NCI-H748 (cell line): ENCODE measurements at regions not wholly inside any gene's neighbourhood (a gene's known extent, or its start where the extent isn't known, plus 50 kb on each side); places are given as distances from the start of the nearest gene placed in this dataset.
"Not testable (repeated sequence)": the region's sequence is repeated elsewhere in the genome, so short reads cannot be mapped to it uniquely, and the experiment has no call there.

Source experiments
- DNase-seq: peaks from one replicate; lab custom pipeline; 2025; ENCODE audit not compliant: unreplicated experiment; lab: John Stamatoyannopoulos, UW

DNA sequence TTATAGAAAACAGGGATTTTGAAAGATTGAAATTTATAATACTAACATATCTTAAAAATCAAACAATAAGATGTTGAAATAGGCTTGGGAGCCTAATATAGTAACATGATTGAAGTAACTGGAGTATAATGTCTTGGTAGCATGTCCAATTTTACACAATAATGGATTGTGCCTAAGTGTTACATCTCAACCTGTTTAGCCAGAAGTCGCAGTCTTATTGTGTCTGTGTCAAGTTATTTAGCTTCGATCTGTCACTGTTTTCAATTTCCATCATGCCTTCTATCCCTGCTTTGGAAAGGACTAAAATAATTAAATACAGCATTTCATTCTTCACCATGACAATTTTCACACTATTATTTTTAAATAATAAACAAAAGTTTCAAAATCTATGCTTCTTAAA, 1352.2 kb downstream of the SI start:
- no peak for DNase-seq

DNA sequence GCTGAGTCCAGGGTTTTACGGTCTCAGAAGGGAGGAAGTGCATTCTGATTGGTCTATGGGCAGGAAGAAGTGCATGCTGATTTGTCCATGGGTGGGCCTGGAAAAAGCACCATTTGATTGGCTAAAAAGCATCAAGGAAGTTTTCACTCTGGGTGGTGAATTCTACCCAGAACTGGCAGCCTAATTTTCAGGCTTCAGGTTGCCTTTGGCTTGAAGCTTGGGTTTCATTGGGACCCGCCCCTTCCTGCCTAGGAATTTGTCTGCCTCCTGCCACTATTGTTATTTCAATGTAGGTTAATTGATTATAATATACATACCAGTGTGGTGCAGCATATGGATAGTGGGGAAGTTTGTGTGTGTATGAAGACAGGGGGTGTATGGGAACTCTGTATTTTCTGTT, 1355.9 kb downstream of the SI start:
- DNase-seq = no peak

DNA sequence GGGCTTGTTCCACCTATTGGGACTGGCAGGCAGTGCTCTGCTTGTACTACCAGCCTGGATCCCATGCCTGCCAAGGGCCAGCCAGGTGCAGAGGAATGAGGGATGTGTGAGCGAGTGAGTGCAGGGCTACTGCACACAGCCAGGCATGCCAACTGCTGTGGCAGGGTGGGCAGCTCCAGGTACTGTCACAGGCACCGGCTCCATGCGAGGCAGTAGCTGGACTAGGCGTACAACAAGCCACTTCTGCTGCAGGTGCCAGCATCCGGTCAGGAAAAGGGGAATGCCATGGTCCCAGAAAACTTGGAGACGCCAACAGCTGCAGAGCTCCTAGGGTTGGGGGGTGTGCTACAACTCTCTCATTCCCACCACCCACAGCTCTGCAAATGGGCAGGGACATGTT, 1356.7 kb downstream of the SI start:
- no peak for DNase-seq

DNA sequence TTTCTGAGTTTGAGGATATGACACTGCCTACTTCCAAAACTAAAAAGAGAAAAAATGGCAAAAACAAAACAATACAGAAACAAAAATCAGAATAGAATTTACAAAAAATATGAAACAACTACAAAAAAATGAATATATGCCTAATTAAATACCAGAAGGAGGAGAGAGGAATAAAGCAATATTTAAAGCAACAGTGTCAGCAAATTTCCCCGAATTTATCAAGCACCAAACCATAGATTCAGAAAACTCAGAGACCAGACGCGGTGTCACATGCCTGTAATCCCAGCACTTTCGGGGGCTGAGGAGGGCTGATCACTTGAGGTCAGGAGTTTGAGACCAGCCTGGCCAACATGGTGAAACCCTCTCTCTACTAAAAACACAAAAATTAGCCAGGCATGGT, 1360.9 kb downstream of the SI start:
- no peak for DNase-seq

DNA sequence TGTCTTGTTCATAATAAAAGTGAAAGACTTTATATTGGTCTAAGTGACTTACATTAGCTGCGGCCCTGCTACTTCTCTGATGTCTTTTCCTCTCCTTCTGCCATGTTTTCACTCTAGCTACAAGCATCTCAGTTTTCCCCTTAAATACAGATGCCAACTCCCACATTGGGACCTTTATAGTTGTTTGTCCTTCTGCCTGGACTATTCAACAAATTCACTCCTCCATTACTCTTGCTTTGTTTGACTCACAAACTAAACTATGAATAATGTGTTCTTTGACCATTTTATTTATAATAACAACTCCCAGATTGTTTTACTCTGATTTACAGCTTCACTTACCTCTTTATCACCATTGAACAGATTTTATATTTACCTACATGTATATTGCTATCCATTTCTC, 1369.9 kb downstream of the SI start:
- DNase-seq = no peak

DNA sequence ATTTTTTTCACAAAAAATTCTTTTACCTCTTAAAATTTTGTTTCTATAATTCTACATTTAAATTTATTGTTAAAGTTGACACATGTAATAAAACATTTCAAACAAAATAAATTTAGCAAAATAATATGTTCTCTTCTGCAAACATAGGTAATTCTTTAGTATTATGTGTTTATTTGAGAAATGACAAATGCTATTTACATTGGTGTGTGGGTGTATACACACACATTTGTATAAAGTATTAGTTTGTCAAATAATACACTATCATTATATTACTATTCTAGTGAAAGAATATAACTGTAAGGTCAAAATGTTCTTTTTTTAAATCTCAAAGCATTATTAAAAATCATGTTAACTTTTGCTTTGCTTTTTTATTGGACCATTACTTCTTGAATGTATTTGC, 1370.6 kb downstream of the SI start:
- DNase-seq = no peak

DNA sequence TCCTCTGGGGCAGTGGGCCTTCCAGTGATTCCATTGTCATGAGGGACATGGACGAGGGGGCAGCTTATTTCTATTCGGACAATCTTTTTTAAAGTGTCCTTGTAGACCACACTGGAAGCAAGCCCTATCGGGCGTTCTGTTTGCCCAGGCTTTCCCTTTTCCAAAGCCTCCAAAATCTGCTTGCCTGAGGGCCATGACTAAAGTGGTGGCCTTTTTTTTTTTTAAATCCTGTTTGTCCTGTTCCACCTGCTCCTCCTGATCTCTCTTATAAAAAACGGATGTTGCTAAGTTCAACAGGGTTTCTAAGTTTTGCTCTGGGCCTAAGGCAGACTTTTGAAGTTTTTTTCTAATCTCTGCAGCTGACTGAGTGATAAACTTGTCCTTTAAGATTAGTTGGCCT, 1380.1 kb downstream of the SI start:
- not testable (repeated sequence) for DNase-seq

DNA sequence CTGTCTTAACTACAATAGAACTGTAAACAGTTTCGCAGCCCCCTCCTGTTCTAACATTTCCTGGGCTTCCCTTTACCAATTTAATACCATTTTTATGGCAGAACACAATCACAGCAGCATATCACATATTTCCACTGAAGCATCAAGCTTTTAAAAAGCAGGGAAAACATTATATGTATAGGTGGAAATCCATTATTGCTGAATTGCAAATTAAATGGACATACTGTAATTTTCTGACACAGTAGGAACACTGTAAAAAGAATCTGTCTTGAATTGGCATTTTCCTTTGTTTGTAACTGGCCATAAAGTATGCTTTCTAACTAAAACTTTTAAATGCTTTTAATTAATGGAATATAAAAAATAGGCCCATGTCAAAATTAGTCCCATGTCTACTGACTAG, 1385.8 kb downstream of the SI start:
- DNase-seq = no peak

DNA sequence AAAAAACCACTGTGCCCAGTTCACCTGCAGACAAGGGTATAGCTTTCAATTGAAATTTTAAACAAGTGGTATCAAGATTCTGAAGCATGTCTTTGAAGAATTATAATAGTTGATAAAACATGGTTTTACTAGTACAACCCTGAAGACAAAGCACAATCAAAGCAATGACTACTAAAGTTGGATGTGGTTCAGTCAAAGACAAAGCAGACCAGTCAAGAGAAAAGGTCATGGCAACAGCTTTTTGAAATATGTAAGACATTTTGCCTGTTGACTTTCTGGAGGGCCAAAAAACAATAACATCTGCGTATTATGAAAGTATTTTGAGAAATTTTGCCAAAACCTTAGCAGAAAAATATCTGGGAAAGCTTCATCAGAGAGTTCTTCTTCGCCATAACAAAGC, 1393.6 kb downstream of the SI start:
- DNase-seq = no peak

DNA sequence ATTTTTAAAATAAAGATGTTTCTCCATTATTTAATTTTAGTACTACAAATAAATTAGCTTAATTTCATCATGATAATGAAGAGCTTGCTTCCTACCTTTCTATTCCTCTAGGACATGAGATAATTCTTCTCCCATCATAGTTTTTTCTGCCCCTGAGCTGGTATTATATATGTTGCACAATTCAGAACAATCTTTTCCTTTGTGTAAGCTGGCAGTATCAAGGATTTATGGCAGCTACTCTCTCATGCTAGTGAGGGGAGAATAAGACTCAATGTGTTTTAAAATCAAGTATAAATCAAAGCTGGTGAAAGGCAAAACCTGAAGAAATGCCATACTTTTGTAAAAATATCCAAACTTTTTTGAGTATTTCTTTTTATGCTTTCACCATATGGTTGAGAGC, 1405.3 kb downstream of the SI start:
- DNase-seq = no peak

DNA sequence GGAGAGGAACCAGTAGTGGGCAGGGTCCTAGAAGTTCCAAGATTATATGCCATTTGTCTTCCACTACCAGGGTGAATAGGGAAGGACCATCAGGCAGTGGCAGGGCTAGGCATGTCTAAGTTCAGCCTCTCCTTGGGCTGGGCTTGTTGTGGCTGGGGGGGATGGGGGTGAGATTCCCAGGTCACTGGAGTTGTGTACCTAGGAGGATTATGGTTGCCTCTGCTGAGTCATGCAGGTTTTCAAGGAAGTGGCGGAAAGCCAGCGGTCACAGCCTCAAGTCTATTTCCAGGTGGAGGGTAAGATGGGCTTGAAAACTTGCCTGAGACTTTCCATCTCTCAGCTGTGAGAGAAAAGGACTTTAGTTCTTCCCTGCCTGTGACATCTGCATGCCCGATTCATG, 1407.1 kb downstream of the SI start:
- DNase-seq = no peak

DNA sequence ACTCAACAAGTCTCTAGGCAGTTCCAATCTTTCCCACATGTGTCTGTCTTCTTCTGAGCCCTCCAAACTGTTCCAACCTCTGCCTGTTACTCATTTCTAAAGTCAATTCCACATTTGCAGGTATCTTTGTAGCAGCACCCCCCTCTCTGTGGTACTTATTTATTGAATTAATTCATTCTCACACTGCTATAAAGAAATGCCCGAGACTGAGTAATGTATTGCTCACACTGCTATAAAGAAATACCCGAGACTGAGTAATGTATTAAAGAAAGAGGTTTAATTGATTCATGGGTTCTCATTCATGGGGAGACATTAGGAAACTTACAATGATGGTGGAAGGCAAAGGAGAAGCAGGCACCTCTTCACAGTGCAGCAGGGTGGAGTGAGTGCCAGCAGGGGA, 1413.8 kb downstream of the SI start:
- DNase-seq = no peak

DNA sequence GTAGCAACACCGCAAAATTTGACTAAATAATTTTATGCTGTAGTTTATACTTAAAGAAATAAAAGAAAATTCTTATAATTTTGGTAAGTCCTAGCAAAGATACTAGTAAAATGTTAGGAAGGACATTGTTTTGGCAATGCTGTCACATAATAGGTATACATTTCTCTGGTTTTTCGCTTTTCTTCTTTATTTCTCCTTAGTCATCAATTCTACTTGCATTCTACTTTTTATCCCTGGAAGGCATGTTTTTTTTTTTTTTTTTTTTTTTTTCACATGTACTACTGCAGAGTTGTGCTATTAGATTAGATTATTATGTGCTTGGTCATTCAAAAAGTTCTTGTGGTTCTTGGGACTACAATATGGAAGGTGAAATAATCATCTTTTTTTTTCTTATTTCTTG, 1421.2 kb downstream of the SI start:
- no peak for DNase-seq

DNA sequence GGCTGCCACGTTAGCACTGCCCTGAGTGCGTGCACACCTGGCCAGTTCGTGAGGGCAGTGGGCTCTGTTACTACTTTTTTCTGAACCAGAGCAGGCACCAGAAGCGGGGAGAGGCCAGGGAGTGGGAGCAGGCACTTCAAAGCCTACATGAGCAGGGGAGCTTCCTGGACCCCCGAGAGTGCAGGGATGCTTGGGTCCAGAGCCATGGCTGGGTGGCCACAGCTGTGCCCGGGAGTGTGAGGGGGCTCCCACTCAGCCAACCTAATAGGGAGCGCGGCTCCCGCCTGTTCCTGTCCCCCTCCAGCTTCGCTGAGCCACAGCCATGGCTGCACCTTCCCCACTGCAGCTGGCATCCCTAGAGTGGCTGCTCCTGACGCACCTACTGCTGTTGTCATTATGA, 1423.3 kb downstream of the SI start:
- DNase-seq = no peak

DNA sequence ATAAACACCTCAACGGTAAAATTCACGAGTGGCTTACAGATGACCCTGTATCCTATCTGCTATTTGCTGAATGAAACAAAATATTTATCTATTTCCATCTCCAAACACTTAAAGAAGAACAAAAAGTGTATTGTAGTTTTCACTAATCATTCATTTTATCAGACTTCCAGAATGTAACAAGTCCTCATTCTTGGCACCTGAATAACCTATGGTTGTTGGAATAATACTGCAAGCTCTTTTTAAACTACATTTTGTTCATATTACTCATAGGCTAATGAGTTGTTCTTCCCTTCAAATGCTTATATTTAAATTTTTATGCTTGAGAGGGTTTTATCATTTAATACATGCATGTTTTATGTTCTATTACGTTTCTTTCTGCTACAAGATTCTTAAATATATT, 1434.1 kb downstream of the SI start:
- DNase-seq = no peak

DNA sequence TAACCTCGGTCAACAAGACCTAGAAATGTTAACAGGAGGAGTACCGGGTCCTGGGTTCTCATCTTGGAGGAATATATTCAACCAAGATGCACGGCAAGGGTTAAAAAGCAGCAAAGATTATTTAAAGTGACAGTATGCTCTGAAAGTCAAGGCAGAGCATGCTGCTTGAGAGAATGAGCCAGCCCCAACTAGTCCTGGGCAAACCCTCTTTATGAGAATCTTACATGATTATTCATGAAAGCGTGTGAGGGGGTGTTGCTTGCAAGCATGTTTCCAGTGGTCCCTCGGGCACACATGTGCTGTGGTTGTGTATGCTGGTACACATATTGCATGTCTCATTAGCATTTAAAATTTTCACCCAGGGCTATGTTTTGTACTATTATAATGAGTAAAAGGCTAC, 1445.6 kb downstream of the SI start:
- no peak for DNase-seq

DNA sequence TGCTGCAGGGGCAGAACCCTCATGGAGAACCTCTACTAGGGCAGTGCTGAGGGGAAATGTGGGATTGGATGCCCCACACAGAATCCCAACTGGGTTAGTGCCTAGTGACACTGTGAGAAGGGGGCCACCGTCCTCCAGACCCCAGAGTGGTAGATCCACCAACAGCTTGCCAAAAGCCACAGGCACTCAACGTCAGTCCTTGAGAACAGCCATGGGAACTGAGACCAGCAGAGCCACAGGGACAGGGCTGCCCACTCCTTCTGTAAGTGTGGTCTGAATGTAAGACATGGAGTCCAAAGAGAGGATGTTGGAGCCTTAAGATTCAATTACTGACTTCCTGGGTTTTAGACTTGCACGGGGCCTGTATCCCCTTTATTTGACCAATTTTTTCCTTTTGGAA, 1451.5 kb downstream of the SI start:
- DNase-seq = no peak

DNA sequence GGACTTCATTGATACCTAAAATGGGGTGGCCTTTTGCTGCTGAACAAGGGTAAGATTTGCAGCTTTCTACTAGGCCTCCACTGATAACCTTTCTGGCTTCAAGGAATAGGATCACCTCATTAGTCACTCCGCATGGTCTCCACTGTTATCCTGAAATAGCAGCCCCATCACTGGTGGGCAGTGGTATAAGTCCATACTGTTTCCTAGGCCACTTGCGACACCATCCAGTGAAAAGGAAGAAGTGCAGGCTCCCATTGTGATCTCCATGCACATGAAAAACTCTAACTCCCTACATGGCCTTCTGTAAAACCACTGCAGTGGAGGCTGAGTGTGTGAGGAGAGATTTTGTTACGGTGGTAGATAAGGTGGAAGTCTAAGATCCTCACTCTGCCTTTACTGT, 1455.9 kb downstream of the SI start:
- peak; percentile 43 for DNase-seq

DNA sequence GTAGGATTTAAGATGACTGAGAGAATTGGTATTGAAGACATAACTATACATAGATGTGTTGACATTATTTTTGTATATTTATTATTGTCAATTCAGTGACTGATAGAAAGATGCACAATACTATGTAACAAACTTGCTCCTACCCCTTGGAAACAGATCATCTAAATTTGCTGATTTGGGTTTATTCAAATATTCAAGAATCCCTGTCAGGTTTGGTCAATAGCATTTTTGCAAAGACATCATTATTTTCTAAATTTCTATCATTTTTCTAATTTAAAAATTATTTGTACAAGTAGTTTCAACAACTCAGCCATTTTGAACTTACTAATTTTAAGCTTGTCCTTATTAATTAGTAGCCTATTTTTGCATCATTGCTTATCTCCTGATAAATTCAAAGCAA, 1463.4 kb downstream of the SI start:
- DNase-seq = no peak

DNA sequence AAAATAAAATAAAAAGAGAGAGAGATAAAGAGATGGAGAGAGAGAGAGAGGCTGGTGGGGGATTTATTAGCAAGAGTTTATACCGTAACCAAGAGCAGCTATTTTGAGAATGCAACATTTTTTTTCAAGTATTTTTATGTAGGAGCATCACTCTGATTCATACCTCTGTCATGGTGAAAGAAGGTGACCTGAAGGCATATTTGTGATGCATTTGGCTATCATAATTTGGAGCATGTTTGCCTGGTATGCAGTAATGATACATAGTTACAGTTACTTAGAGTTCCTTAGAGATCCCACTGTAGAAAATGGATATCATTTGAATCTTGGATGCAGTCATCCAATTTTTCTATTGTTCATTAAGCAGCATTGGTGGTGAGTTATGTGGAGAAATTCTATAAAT, 1472.4 kb downstream of the SI start:
- DNase-seq = no peak

DNA sequence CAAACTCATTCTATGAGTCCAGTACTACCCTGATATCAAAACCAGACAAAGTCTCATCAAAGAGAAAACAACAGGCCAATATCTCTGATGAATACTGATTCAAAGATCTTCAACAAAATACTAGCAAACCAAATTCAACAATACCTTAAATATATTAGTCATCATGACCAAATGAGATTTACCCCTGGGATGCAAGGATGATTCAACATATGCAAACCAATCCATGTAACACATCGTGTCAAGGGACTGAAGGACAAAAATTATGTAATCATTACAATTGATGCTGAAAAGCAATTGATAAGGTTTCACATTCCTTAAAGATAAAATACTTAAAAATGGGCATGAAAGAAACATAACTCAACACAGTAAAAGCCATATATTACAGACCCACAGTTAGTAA, 1476.9 kb downstream of the SI start:
- no peak for DNase-seq

DNA sequence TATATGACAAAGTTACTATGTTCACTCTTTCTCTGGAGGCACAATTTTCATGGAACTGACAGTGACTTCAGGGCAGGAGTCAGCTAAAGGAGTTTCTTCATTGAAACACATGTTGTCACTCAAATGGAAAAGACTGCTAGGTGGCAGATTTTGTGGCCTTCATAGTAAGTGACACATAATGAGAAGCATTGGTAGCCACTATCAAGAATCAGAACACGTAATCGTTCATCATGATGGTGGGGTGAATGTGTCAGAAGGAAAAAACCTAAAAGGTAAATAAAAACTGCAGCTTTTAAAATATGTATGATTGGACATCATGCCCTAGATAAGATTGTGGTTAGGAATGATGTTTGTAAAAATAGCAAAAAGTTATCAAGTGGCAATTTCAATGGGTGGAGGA, 1491.0 kb downstream of the SI start:
- DNase-seq = no peak

DNA sequence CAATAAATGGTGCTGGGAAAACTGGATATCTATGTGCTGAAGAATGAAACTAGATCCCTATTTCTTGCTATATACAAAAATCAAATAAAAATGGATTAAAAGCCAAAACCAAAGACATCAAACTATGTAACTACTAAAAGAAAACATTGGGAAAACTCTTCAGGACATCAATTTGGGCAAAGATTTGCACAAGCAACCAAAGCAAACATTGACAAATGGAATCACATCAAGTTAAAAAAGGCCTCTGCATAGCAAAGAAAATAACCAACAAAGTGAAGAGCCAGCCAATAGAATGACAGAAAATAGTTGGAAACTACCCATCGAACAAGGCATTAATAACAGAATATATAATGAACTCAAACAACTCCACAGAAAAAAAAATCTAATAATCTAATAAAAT, 1495.3 kb downstream of the SI start:
- DNase-seq = no peak

DNA sequence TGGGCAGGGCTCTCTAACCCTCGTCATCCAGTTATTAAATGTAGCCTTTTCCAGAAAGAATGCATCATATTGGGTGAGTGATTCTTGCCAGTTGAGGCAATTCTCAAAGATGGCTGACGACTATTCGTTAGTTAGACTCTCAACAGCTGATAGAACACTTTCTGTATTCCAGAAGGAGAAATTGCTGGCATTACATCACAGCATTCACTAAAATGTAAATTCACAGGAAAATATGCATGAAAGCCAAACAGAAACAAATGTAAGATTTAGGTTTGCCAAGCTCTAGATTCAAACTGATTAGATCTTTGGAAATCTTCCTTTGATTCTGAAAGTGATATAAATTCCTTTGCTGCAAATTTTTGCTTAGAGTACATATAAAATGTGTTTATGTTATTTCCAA, 1501.0 kb downstream of the SI start:
- no peak for DNase-seq
